ENCODE measurements at regions not wholly inside any gene's neighbourhood (a gene's known extent, or its start where the extent isn't known, plus 50 kb on each side); places are given as distances from the start of the nearest gene placed in this dataset.
A peak's percentile ranks its signal among the peaks of the same experiment; 100 is the strongest.
"Not testable (repeated sequence)": the region's sequence is repeated elsewhere in the genome, so short reads cannot be mapped to it uniquely, and the experiment has no call there.

DNA sequence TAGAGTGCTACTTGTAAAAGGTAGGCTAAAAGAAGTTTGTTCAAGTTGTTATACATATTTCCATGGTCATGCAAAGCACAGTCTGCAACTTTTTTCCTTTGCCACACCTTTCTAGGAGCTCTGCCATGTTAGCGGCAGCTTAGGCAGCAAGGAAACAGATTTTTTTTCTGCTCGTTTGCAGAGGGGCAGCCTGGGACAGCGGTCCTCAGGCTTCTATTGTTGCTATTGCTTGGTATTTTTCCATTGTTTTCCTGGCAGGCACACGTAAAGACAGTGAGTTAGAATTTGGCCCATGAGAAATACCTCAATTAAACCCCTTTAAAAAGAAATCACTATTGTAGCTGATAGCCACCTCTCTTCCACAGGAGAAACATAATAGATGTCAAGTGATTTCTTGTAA is 391.4 kb downstream of the SH2D1A start:
- no peaks in the 10 kb centered on the region for H3K27me3 ChIP-seq (ENCODE audit: control insufficient read depth, insufficient read depth, low read length)
- H3K4me3 ChIP-seq (ENCODE audit: low read length), result no peak overlapping the region
- no peak overlapping the region for H3K27ac ChIP-seq (ENCODE audit: low read length)
- no peaks in the 10 kb centered on the region for H3K36me3 ChIP-seq (ENCODE audit: control insufficient read depth, insufficient read depth, low read length)
- no peaks in the 10 kb centered on the region for H3K4me1 ChIP-seq (ENCODE audit: control insufficient read depth, insufficient read depth, low read length)
- peak; percentile 40 for DNase-seq
- no CpG with 5 or more reads among the region's 4 CpGs for WGBS (ENCODE audit: insufficient coverage)
- no peaks in the 10 kb centered on the region for H3K9me3 ChIP-seq (replicated peaks; ENCODE audit: control insufficient read depth, low read depth, low read length)

DNA sequence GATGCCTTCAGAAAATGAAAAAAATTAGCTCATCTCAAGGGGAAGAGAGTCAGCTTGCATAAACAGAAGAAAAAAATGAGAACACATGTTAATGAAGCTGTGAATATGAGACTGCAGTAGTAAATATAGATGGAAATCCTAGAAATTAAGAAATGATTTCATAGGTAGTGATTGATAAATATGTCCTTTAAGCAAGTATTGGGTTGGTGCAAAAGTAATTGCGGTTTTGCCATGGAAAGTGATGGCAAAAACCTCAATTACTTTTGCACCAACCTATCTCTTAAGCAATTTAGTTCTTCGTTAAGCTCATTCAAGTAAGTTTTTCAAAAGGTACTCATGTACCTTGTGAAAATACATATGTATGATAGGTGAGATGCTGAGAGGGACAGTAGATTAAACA is 400.9 kb downstream of the SH2D1A start:
- Histone ChIP-seq H3K27ac (ENCODE audit: low read length) (no peak overlapping the region), H3K4me1 (ENCODE audit: control insufficient read depth, insufficient read depth, low read length) (no peaks in the 10 kb centered on the region), H3K27me3 (ENCODE audit: control insufficient read depth, insufficient read depth, low read length) (no peaks in the 10 kb centered on the region), H3K4me3 (ENCODE audit: low read length) (no peak overlapping the region), H3K36me3 (ENCODE audit: control insufficient read depth, insufficient read depth, low read length) (no peaks in the 10 kb centered on the region), H3K9me3 (replicated peaks; ENCODE audit: control insufficient read depth, low read depth, low read length) (no peaks in the 10 kb centered on the region)
- WGBS (ENCODE audit: insufficient coverage), result no CpG with 5 or more reads among the region's 2 CpGs
- DNase-seq, result no peak

DNA sequence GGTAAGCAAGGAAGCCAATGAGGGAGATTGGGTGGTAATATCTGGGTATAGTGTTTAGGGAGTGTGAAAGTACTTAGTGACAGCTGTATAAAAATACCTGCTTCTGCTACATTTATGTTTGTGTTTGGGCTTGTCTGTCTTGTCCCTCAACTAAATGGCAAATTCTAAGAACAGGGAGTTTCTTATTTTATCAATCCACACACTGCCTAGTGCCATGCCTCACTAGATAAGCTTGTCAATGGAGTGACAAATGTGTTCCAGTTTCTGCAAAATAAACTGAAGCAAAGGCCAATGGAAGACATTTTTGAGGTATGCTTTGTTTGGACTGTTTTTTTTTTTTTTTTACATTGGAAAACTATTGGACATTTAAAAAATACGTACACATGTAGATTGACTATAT is 418.0 kb downstream of the SH2D1A start:
- Histone ChIP-seq H3K4me1 (ENCODE audit: control insufficient read depth, insufficient read depth, low read length) (no peaks in the 10 kb centered on the region), H3K27ac (ENCODE audit: low read length) (no peak overlapping the region), H3K36me3 (ENCODE audit: control insufficient read depth, insufficient read depth, low read length) (no peaks in the 10 kb centered on the region), H3K27me3 (ENCODE audit: control insufficient read depth, insufficient read depth, low read length) (no peaks in the 10 kb centered on the region), H3K9me3 (replicated peaks; ENCODE audit: control insufficient read depth, low read depth, low read length) (peaks cover 5% of the 10 kb centered on the region), H3K4me3 (ENCODE audit: low read length) (no peak overlapping the region)
- no peak for DNase-seq
- no CpG with 5 or more reads among the region's 1 CpG for WGBS (ENCODE audit: insufficient coverage)

DNA sequence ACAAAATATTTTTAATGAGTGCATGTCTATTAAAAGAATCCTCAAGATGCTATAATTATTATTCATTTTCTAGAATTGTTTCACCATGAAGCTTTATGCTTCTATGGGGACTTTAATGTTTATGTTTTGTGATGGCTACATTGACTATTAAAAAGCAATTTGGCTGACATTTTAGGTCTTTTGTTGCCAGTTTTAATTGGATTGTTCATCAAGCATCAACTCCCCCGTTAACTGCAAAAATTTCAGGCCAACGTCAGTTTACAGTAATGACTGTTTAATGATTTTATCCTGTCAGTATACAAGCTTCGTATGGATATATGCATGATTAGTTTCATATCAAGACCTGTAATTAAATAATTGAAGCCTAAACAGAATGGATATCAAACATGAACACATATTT is 422.8 kb downstream of the SH2D1A start:
- no peaks in the 10 kb centered on the region for H3K4me1 ChIP-seq (ENCODE audit: control insufficient read depth, insufficient read depth, low read length)

DNA sequence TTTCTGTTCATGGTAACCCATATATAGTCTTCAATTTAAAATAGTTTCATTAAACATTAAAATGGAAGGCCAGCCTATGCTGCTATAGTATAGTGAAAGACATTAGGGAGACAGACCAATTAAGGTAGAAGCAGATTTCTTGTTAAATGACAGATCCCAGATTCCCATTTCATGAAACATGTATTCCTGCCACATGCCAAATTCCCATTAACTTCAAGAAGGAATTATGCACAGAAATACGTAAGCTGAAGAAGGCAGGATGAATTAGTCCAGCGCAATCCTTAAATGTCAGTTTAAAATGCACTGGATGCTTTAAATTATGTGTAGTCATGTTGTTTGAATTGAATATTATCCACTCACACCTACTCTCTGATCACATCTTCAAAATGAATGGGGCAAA is 424.9 kb downstream of the SH2D1A start:
- Histone ChIP-seq H3K4me1 (ENCODE audit: control insufficient read depth, insufficient read depth, low read length) (no peaks in the 10 kb centered on the region), H3K27me3 (ENCODE audit: control insufficient read depth, insufficient read depth, low read length) (no peaks in the 10 kb centered on the region), H3K27ac (ENCODE audit: low read length) (no peak overlapping the region), H3K4me3 (ENCODE audit: low read length) (no peak overlapping the region), H3K36me3 (ENCODE audit: control insufficient read depth, insufficient read depth, low read length) (no peaks in the 10 kb centered on the region), H3K9me3 (replicated peaks; ENCODE audit: control insufficient read depth, low read depth, low read length) (no peaks in the 10 kb centered on the region)
- WGBS (ENCODE audit: insufficient coverage), result no CpG with 5 or more reads among the region's 2 CpGs
- DNase-seq, result no peak

More for the DNA sequence above, 422.8 kb downstream of the SH2D1A start:
- WGBS (ENCODE audit: insufficient coverage), result no CpG with 5 or more reads among the region's 3 CpGs
- Histone ChIP-seq H3K4me3 (ENCODE audit: low read length) (no peak overlapping the region), H3K27me3 (ENCODE audit: control insufficient read depth, insufficient read depth, low read length) (no peaks in the 10 kb centered on the region), H3K27ac (ENCODE audit: low read length) (no peak overlapping the region), H3K36me3 (ENCODE audit: control insufficient read depth, insufficient read depth, low read length) (no peaks in the 10 kb centered on the region), H3K9me3 (replicated peaks; ENCODE audit: control insufficient read depth, low read depth, low read length) (no peaks in the 10 kb centered on the region)
- DNase-seq, result no peak

DNA sequence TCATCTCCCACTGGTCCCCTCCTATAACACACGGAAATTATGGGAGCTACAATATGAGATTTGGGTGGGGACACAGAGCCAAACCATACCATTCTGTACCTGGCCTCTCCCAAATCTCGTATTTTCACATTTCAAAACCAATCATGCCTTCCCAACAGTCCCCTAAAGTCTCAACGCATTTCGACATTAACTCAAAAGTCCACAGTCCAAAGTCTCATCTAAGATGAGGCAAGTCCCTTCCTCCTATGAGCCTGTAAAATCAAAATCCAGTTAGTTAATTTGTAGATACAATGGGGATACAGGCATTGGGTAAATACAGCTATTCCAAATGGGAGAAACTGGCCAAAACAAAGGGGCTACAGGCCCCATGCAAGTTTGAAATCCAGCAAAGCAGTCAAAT is 441.9 kb downstream of the SH2D1A start:
- DNase-seq; H3K27me3 ChIP-seq (ENCODE audit: control insufficient read depth, insufficient read depth, low read length); H3K36me3 ChIP-seq (ENCODE audit: control insufficient read depth, insufficient read depth, low read length); H3K9me3 ChIP-seq (replicated peaks; ENCODE audit: control insufficient read depth, low read depth, low read length); H3K27ac ChIP-seq (ENCODE audit: low read length); H3K4me1 ChIP-seq (ENCODE audit: control insufficient read depth, insufficient read depth, low read length); H3K4me3 ChIP-seq (ENCODE audit: low read length): not testable (repeated sequence)
- WGBS (ENCODE audit: insufficient coverage), result no CpG with 5 or more reads among the region's 4 CpGs

DNA sequence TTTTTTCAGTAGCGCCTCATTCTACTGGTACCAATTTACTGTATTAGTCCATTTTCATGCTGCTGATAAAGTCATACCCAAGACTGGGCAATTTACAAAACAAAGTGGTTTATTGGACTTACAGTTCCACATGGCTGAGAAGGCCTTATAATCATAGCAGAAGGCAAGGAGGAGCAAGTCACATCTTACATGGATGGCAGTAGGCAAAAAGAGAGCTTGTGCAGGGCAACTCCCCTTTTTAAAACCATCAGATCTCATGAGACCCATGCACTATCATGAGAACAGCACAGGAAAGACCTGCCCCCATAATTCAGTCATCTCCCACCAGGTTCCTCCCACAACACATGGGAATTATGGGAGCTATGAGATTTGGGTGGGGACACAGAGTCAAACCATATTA is 443.5 kb downstream of the SH2D1A start:
- not testable (repeated sequence) for H3K36me3 ChIP-seq (ENCODE audit: control insufficient read depth, insufficient read depth, low read length); H3K27ac ChIP-seq (ENCODE audit: low read length); H3K4me3 ChIP-seq (ENCODE audit: low read length); DNase-seq; H3K27me3 ChIP-seq (ENCODE audit: control insufficient read depth, insufficient read depth, low read length); H3K4me1 ChIP-seq (ENCODE audit: control insufficient read depth, insufficient read depth, low read length); H3K9me3 ChIP-seq (replicated peaks; ENCODE audit: control insufficient read depth, low read depth, low read length)
- no CpG with 5 or more reads among the region's 1 CpG for WGBS (ENCODE audit: insufficient coverage)

DNA sequence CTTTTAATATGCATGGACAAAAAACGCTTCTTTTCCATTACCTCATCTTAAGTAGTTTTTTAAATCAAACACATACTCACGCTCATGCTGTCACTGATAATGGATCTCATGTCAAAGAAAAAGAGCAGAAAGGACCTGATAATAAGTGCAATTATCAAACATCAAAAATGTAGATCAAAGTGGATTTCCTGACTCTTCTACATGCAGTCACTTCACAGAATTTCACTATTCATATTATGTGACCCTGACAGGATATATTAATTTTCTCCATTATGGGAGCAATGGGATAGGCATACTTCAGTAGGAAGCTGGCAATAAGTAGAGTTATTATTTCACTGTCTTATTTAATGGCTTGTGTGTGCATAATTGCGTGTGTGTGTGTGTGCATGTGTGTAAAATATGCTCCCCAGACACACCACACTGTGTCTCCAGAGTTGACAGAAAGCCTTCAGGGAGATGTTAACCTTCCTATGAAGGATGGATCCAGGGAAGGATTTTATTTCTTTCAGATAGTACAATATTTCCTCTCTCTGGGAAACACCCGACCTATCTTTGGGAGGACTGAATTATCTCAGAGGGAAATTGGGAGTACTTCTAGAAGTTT is 445.2 kb downstream of the SH2D1A start:
- no peak overlapping the region for H3K4me3 ChIP-seq (ENCODE audit: low read length)
- no peak overlapping the region for H3K27ac ChIP-seq (ENCODE audit: low read length)
- no CpG with 5 or more reads among the region's 4 CpGs for WGBS (ENCODE audit: insufficient coverage)

DNA sequence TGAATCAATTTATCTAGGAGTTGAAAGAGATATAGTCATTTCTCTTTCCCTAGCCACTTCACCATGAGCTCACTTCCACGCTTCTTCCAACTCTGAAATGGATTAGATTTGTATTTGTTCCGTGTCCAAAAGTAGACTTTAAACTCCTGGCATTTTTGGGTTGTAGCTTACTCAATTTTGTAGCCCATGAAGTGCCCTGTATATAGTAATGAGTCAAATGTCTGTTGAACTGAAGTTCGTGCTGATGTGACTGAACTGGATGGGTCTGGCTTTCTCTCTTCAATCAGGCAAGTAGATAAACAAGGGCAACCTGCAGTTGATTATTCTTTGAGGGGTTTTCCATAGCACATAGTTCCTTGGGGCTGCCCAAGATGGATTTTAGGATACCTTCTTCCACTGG is 450.6 kb downstream of the SH2D1A start:
- peaks cover 2% of the 10 kb centered on the region for H3K9me3 ChIP-seq (replicated peaks; ENCODE audit: control insufficient read depth, low read depth, low read length)
- no peak overlapping the region for H3K4me3 ChIP-seq (ENCODE audit: low read length)
- DNase-seq, result no peak
- no peak overlapping the region for H3K27ac ChIP-seq (ENCODE audit: low read length)
- 17% methylated on average over 1 of the region's 3 CpGs for WGBS (ENCODE audit: insufficient coverage)
- H3K4me1 ChIP-seq (ENCODE audit: control insufficient read depth, insufficient read depth, low read length), result no peaks in the 10 kb centered on the region
- H3K27me3 ChIP-seq (ENCODE audit: control insufficient read depth, insufficient read depth, low read length), result no peaks in the 10 kb centered on the region
- H3K36me3 ChIP-seq (ENCODE audit: control insufficient read depth, insufficient read depth, low read length), result no peaks in the 10 kb centered on the region

More for the DNA sequence above, 445.2 kb downstream of the SH2D1A start:
- H3K4me1 ChIP-seq (ENCODE audit: control insufficient read depth, insufficient read depth, low read length), result no peaks in the 10 kb centered on the region
- no peak for DNase-seq
- no peaks in the 10 kb centered on the region for H3K27me3 ChIP-seq (ENCODE audit: control insufficient read depth, insufficient read depth, low read length)
- H3K36me3 ChIP-seq (ENCODE audit: control insufficient read depth, insufficient read depth, low read length), result no peaks in the 10 kb centered on the region
- H3K9me3 ChIP-seq (replicated peaks; ENCODE audit: control insufficient read depth, low read depth, low read length), result no peaks in the 10 kb centered on the region

DNA sequence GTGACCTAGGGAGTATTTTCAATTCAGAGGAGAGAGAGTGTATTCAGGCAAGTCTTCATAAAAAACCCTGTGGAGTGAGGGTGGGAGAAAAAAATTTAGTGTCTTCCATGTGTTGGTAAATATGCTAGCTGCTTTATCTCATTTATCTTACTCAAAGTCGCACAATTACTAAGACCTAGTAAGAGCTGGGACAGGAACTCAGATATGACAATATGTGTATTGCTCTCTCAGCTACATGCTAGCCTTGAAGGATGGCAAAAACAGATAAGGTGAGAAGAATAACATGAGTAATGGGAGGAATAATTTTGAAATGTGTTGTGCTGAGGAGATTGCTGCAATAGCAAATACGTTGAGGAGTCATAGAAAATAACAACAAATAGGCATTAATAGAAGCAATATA is 458.6 kb downstream of the SH2D1A start:
- Histone ChIP-seq H3K27me3 (ENCODE audit: control insufficient read depth, insufficient read depth, low read length) (no peaks in the 10 kb centered on the region), H3K4me1 (ENCODE audit: control insufficient read depth, insufficient read depth, low read length) (no peaks in the 10 kb centered on the region), H3K9me3 (replicated peaks; ENCODE audit: control insufficient read depth, low read depth, low read length) (peaks cover 2% of the 10 kb centered on the region), H3K27ac (ENCODE audit: low read length) (no peak overlapping the region), H3K36me3 (ENCODE audit: control insufficient read depth, insufficient read depth, low read length) (no peaks in the 10 kb centered on the region), H3K4me3 (ENCODE audit: low read length) (no peak overlapping the region)
- WGBS (ENCODE audit: insufficient coverage), result no CpG with 5 or more reads among the region's 2 CpGs
- DNase-seq, result no peak

DNA sequence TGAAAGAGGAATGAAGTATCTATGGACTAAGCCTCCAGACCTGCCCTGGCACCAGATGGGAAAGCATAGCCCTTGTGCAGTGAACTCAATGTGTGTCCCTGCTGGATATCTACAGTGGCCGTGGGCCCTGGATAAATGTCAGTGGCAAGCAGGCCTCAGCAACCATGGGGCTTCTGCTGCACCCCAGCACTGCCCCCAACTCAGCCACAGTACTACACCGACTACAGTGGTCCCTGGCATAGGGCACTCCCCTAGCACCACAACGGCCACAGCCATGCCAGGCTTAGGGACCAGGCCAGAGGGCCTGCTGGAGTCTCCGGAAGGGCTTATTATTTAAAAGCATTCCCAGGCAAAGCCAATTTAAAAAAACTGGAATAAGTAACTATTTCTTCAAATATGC is 459.1 kb downstream of the SH2D1A start:
- 57% methylated on average over 1 of the region's 4 CpGs for WGBS (ENCODE audit: insufficient coverage)
- peaks cover 1% of the 10 kb centered on the region for H3K9me3 ChIP-seq (replicated peaks; ENCODE audit: control insufficient read depth, low read depth, low read length)
- DNase-seq, result no peak
- no peaks in the 10 kb centered on the region for H3K4me1 ChIP-seq (ENCODE audit: control insufficient read depth, insufficient read depth, low read length)
- H3K27me3 ChIP-seq (ENCODE audit: control insufficient read depth, insufficient read depth, low read length), result no peaks in the 10 kb centered on the region
- H3K27ac ChIP-seq (ENCODE audit: low read length), result no peak overlapping the region
- no peaks in the 10 kb centered on the region for H3K36me3 ChIP-seq (ENCODE audit: control insufficient read depth, insufficient read depth, low read length)
- H3K4me3 ChIP-seq (ENCODE audit: low read length), result no peak overlapping the region
